ENCODE measurements at regions not wholly inside any gene's neighbourhood (a gene's known extent, or its start where the extent isn't known, plus 50 kb on each side); places are given as distances from the start of the nearest gene placed in this dataset.

DNA sequence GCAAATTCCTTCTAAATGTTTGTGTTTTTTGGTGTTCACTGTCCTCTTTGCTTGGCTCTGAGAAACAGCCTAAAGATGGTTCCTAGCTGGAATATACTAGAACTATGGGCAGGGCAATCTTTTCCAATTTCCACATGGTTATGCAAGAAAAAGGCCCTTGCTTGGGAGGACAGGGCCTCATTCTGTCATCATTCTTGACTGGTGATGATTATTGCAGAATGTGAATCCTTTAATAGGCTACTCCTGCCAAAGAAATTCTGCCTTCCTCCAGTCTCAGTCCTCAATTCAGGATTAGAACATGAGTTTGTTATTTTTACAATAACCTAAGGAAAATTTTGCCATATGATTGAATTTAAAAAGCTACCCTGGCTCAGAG, 218.7 kb downstream of the HNMT start:
- Histone ChIP-seq H3K36me3 (ENCODE audit: control insufficient read depth in 2 of 2, extremely low read depth in 1 of 2, insufficient read depth in 2 of 2, low read length in 2 of 2) (no peaks in the 10 kb centered on the region), H3K4me3 (replicated peaks in 1 of 3; ENCODE audit: insufficient read depth in 1 of 3, low read depth in 1 of 3, low read length in 3 of 3) (no peak overlapping the region), H4K20me1 (replicated peaks; ENCODE audit: control insufficient read depth, extremely low read depth, insufficient read depth, low read length) (no peaks in the 10 kb centered on the region), H3K4me1 (ENCODE audit: control insufficient read depth, extremely low read depth, insufficient read depth, low read length) (no peaks in the 10 kb centered on the region), H2AFZ (ENCODE audit: low read depth, low read length) (no peak overlapping the region), H3K9me1 (replicated peaks; ENCODE audit: control insufficient read depth, extremely low read depth, insufficient read depth, low read length) (no peaks in the 10 kb centered on the region), H3K9ac (replicated peaks; ENCODE audit: extremely low read depth, insufficient read depth, low read length) (no peak overlapping the region), H3K27me3 (ENCODE audit: control insufficient read depth in 2 of 2, insufficient read depth in 2 of 2, low read length in 2 of 2) (no peaks in the 10 kb centered on the region), H3K4me2 (ENCODE audit: insufficient read depth, low read length) (no peak overlapping the region), H3K9me3 (replicated peaks; ENCODE audit: control insufficient read depth, insufficient read depth, low read length) (no peaks in the 10 kb centered on the region), H3K27ac (ENCODE audit: insufficient read depth, low read depth, low read length) (no peak overlapping the region), H3K79me2 (ENCODE audit: control insufficient read depth, insufficient read depth, low read length) (no peaks in the 10 kb centered on the region)
- intact Hi-C loops (cut with micrococcal nuclease), result no loop called here
- dilution Hi-C loops (cut with MboI; ENCODE audit: extremely low pct_ligation_motif_present, low sequenced_read_pairs), result no loop called here
- ChIA-PET CTCF (interaction anchor here (1.0 to 4.8 kb wide), 8 partner anchors 9 to 191 kb away, joined by 3 to 33 read pairs (median 4); no protein-coding TSS in a partner anchor), POLR2A (no interaction called here)
- DNase-seq (ENCODE audit: low read depth, low spot score) (no peak), FAIRE-seq (no peak)
- no TSS peak for BruUV-seq (replicated peaks)
- TF ChIP-seq POLR2A (IDR thresholded peaks at IDR 0.05; ENCODE audit: low read depth, low read length) (no peak), MYC (IDR thresholded peaks at IDR 0.05; ENCODE audit: low read depth, low read length) (no peak), POLR2AphosphoS5 (IDR thresholded peaks at IDR 0.05; ENCODE audit: insufficient read depth, low read depth, low read length) (no peak), GATA2 (IDR thresholded peaks at IDR 0.05; ENCODE audit: insufficient read depth, insufficient read length, low read depth, low read length) (no peak), EZH2 (IDR thresholded peaks at IDR 0.05; ENCODE audit: borderline replicate concordance, low read depth, low read length, severe bottlenecking) (no peak), FOS (IDR thresholded peaks at IDR 0.05; ENCODE audit: borderline replicate concordance, insufficient read depth, low read length) (no peak), JUN (IDR thresholded peaks at IDR 0.05; ENCODE audit: borderline replicate concordance, insufficient read depth, insufficient read length, low read depth) (no peak)
- TF ChIP-seq, protein P1, sequence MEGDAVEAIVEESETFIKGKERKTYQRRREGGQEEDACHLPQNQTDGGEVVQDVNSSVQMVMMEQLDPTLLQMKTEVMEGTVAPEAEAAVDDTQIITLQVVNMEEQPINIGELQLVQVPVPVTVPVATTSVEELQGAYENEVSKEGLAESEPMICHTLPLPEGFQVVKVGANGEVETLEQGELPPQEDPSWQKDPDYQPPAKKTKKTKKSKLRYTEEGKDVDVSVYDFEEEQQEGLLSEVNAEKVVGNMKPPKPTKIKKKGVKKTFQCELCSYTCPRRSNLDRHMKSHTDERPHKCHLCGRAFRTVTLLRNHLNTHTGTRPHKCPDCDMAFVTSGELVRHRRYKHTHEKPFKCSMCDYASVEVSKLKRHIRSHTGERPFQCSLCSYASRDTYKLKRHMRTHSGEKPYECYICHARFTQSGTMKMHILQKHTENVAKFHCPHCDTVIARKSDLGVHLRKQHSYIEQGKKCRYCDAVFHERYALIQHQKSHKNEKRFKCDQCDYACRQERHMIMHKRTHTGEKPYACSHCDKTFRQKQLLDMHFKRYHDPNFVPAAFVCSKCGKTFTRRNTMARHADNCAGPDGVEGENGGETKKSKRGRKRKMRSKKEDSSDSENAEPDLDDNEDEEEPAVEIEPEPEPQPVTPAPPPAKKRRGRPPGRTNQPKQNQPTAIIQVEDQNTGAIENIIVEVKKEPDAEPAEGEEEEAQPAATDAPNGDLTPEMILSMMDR (IDR thresholded peaks at IDR 0.05; ENCODE audit: extremely low read depth in 1 of 2, insufficient read depth in 1 of 2, low read depth in 1 of 2, low read length in 2 of 2), result no peak
- TF ChIP-seq, protein P2, sequence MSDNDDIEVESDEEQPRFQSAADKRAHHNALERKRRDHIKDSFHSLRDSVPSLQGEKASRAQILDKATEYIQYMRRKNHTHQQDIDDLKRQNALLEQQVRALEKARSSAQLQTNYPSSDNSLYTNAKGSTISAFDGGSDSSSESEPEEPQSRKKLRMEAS (IDR thresholded peaks at IDR 0.05; ENCODE audit: insufficient read depth, insufficient read length), result no peak

Data from endothelial cell of umbilical vein (primary cell).